ENCODE measurements at regions not wholly inside any gene's neighbourhood (a gene's known extent, or its start where the extent isn't known, plus 50 kb on each side); places are given as distances from the start of the nearest gene placed in this dataset.

- DNase-seq (ENCODE audit: low spot score) (no peak), ATAC-seq (ENCODE audit: low FRiP score) (no peak)
- TF ChIP-seq, protein P1, sequence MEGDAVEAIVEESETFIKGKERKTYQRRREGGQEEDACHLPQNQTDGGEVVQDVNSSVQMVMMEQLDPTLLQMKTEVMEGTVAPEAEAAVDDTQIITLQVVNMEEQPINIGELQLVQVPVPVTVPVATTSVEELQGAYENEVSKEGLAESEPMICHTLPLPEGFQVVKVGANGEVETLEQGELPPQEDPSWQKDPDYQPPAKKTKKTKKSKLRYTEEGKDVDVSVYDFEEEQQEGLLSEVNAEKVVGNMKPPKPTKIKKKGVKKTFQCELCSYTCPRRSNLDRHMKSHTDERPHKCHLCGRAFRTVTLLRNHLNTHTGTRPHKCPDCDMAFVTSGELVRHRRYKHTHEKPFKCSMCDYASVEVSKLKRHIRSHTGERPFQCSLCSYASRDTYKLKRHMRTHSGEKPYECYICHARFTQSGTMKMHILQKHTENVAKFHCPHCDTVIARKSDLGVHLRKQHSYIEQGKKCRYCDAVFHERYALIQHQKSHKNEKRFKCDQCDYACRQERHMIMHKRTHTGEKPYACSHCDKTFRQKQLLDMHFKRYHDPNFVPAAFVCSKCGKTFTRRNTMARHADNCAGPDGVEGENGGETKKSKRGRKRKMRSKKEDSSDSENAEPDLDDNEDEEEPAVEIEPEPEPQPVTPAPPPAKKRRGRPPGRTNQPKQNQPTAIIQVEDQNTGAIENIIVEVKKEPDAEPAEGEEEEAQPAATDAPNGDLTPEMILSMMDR (IDR thresholded peaks at IDR 0.05) = no peak
These were observed 507.7 kb downstream of the MN1 start for GRCh38 chr22:27293721-27294445.

GRCh38 chr22:27295040-27295439 lies 506.5 kb downstream of the MN1 start:
- TF ChIP-seq, protein P1 (IDR thresholded peaks at IDR 0.05) = no peak
- no peak for ATAC-seq (ENCODE audit: low FRiP score)
- no peak for DNase-seq (ENCODE audit: low spot score)

- no peak for ATAC-seq (ENCODE audit: low FRiP score)
These were observed 506.0 kb downstream of the MN1 start for GRCh38 chr22:27295605-27296004.

DNA sequence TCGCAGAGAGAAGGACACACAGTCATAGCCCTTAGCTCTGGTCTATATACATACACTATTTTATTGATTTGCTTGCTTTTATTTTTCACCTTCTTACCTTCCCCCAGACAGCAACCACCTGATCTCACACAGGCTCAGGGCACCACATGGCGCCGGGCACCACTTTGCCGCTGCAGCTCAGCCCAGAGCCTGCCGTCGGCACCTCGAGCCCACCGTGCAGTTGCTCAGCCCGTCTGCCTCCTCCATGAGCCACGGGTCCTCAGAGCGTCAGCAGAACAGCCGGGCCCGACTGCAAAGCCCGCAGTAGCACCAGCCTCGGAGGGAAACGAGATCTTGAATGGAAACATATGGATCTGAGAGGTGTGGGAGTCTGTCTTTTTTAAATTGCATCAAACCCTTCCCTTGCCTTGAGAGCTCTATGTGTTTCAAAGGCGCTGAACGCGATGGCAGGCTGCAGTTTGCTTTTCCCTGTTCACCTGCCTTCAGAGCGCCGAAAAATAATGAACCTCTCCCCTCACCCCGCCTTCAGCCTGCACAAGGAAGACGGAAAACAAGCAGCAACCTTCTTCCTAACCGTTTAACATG lies 505.4 kb downstream of the MN1 start:
- no peak for ATAC-seq (ENCODE audit: low FRiP score)
- DNase-seq (ENCODE audit: low spot score) = no peak
- TF ChIP-seq, protein P1 (IDR thresholded peaks at IDR 0.05) = no peak

More at GRCh38 chr22:27295605-27296004, 506.0 kb downstream of the MN1 start:
- TF ChIP-seq, protein P1 (IDR thresholded peaks at IDR 0.05) = no peak
- no peak for DNase-seq (ENCODE audit: low spot score)

- ATAC-seq (ENCODE audit: low FRiP score) (no peak), DNase-seq (ENCODE audit: low spot score) (no peak)
- TF ChIP-seq, protein P1 (IDR thresholded peaks at IDR 0.05) = no peak
These were observed 504.4 kb downstream of the MN1 start for GRCh38 chr22:27297125-27297524.

DNA sequence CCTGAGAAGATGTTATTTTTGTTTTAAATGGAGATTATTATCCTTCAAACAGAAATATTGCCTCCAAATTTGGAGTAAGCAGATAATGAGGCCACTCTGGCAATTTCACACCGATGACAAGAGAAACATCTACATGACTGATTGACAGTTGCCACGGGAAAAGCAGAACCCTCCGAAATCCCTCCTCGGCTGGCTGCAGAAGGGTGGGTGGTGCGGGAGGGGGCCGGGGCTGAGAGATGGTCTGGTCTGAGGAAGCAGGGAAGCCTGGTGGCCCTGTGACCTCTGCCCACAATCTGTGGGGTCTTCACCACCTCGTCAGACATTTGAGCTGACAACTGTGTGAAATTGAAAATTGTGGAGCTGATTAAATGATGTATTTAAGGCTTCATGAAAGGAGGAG lies 503.2 kb downstream of the MN1 start:
- TF ChIP-seq, protein P1 (IDR thresholded peaks at IDR 0.05) = no peak
- ATAC-seq (ENCODE audit: low FRiP score) (no peak), DNase-seq (ENCODE audit: low spot score) (no peak)

DNA sequence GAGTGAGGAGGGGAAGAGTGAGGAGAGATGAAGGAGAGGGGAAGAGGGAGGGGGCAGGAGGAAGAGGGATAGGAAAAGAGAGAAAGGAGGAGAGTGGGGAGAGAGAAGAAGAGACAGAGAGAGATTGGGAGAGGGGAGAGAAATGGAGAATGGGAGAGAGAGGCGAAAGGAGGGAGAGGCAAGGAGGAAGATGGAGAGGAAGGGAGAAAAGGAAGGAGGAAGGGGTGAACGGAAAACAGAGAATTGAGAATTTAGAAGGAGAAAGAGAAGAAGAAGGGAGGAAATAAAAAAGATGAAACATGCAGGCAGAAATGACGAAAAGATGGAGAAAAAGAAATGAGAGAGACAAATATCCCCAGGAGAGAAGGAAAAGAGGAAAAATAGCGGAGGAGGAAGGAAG lies 502.8 kb downstream of the MN1 start:
- TF ChIP-seq, protein P1 (IDR thresholded peaks at IDR 0.05) = no peak
- ATAC-seq (ENCODE audit: low FRiP score) (no peak), DNase-seq (ENCODE audit: low spot score) (no peak)
